Left ventricle myocardium inferior (tissue), 1 donor: ENCODE measurements at regions not wholly inside any gene's neighbourhood (a gene's known extent, or its start where the extent isn't known, plus 50 kb on each side); places are given as distances from the start of the nearest gene placed in this dataset.
A peak's percentile ranks its signal among the peaks of the same experiment; 100 is the strongest.

Experiments
- DNase-seq: peaks from one replicate; pipeline ENCODE4 v3.0.0-alpha.2; 2020
- H3K27ac ChIP-seq: fragments of 200-600 bp; replicated peaks from 2 replicates; pipeline ENCODE4 v1.8.0; 2021
- H3K27me3 ChIP-seq: fragments of 200-600 bp; 2 replicates; pipeline ENCODE4 v1.8.0; 2021; ENCODE audit warnings: low read depth
- H3K36me3 ChIP-seq: fragments of 200-600 bp; 2 replicates; pipeline ENCODE4 v1.8.0; 2021
- H3K4me1 ChIP-seq: fragments of 200-600 bp; 2 replicates; pipeline ENCODE4 v1.8.0; 2021
- H3K4me3 ChIP-seq: fragments of 200-600 bp; 2 replicates; pipeline ENCODE4 v1.8.0; 2021; ENCODE audit warnings: mild to moderate bottlenecking, moderate library complexity
- H3K9me3 ChIP-seq: fragments of 200-600 bp; replicated peaks from 2 replicates; pipeline ENCODE4 v1.8.0; 2021
- CTCF ChIP-seq: fragments of 200-600 bp; IDR thresholded peaks from 2 replicates; pipeline ENCODE4 v1.8.0; 2021; ENCODE audit warnings: antibody characterized with exemption, mild to moderate bottlenecking, borderline replicate concordance
- intact Hi-C: fragments of 100-400 bp; cut with micrococcal nuclease; formaldehyde crosslinking; loops from one replicate; pipeline ENCODE4 v1.11.0; 2022
- donor health status: DM: no; HTN: yes; CAD: no; lungs with severe emphysema.

DNA sequence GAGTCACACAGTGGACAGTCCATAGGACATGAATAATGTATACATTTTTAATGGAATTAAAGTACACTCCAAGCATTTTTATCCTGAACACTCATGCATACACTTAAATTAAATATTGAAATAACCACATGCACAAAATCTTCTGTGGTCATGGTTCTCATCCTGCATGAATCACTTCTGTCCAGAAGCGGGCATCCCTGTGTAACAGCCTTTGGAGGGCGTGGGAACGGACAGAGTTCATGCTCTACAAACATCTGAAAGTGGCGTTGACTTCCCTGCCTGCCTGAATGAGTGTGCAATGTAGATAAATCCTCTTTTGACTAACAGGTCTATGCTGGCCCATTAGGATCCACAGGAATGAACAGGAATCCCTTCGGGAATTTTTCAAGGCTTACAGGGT lies 780.2 kb downstream of the BRD1 start:
- Histone ChIP-seq H3K36me3 (no peaks in the 10 kb centered on the region), H3K9me3 (no peaks in the 10 kb centered on the region), H3K27ac (no peak overlapping the region), H3K4me1 (no peaks in the 10 kb centered on the region), H3K27me3 (peaks cover 90% of the 10 kb centered on the region), H3K4me3 (no peak overlapping the region)
- intact Hi-C loops = loop anchor here (5.0 kb wide), 1 partner anchor 260 kb away; no protein-coding TSS in a partner anchor
- TF ChIP-seq CTCF = no peak
- no peak for DNase-seq

DNA sequence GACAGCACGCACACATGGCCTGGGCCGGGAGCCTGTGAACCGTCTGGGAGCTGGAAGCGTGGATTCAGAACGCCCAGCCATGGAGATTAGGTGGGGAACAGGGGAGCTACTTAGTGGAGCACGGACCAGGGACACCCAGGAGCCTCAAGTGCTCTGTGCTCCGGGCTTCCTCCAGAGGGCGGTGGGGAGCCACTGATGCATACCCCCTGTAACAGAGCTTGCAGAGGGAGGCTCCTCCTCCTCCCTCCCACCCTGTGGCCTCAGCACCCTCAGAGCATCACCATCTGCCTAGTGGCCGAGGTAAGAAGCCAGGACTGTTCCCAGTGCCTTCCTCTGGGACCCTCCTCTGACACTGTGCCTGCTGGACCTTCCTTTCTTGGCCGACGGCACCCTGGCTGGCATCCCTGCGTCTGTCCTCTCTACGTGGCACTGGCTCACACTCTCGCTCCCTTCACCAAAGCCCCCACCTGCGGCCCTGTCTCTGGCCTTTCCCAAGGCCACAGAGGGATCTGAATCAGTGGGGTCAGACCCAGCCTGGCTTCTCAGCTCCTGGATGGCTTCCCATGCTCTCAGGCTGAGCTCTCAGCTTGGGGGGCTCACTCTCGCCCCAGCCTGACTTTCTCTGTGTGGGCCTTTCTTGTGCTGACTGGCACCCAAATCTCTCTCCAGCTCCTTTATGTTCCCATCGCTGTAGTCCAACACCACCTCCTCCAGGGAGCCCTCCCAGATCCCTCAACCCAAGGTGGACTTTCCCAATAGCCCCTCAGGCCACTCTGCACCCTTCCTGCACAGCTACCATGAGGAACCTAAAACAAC lies 780.9 kb downstream of the BRD1 start:
- no peaks in the 10 kb centered on the region for H3K4me1 ChIP-seq
- H3K36me3 ChIP-seq = no peaks in the 10 kb centered on the region
- no peaks in the 10 kb centered on the region for H3K9me3 ChIP-seq
- no peak for DNase-seq
- peak; percentile 54 for TF ChIP-seq CTCF
- H3K27ac ChIP-seq = no peak overlapping the region
- intact Hi-C loops = loop anchor here (5.0 kb wide), 1 partner anchor 261 kb away; no protein-coding TSS in a partner anchor
- peaks cover 88% of the 10 kb centered on the region for H3K27me3 ChIP-seq
- no peak overlapping the region for H3K4me3 ChIP-seq

GRCh38 chr22:49046000-49046545 lies 781.6 kb downstream of the BRD1 start:
- no peak for TF ChIP-seq CTCF
- no peak overlapping the region for H3K4me3 ChIP-seq
- H3K27me3 ChIP-seq = peaks cover 88% of the 10 kb centered on the region
- H3K27ac ChIP-seq = no peak overlapping the region
- H3K4me1 ChIP-seq = no peaks in the 10 kb centered on the region
- H3K36me3 ChIP-seq = no peaks in the 10 kb centered on the region
- H3K9me3 ChIP-seq = no peaks in the 10 kb centered on the region
- intact Hi-C loops = loop anchor here (5.0 kb wide), 1 partner anchor 261 kb away; no protein-coding TSS in a partner anchor
- no peak for DNase-seq

DNA sequence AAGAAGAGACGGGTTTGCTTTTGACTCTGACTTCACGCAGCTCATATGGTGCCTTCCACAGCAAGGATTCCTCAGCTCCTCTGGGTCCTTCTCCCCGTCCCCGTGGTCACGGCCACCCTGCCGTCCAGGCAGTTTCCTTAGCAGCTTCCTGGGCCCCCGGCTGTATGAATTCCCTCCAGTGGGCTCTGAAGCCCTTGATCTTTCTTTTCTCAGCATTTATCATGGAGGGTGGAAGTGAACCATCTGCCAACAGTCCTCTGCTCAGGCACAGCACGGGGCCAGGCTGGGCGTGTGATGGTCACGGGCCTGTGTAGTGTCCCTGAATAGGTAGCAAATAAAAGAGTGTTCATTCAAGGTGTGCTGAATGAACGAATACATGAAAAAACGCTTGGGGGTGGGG lies 782.4 kb downstream of the BRD1 start:
- H3K4me1 ChIP-seq = no peaks in the 10 kb centered on the region
- no peak for TF ChIP-seq CTCF
- H3K27me3 ChIP-seq = peaks cover 94% of the 10 kb centered on the region
- no peak overlapping the region for H3K4me3 ChIP-seq
- H3K27ac ChIP-seq = no peak overlapping the region
- no peaks in the 10 kb centered on the region for H3K9me3 ChIP-seq
- no peaks in the 10 kb centered on the region for H3K36me3 ChIP-seq
- intact Hi-C loops = loop anchor here (5.0 kb wide), 1 partner anchor 262 kb away; no protein-coding TSS in a partner anchor
- no peak for DNase-seq

DNA sequence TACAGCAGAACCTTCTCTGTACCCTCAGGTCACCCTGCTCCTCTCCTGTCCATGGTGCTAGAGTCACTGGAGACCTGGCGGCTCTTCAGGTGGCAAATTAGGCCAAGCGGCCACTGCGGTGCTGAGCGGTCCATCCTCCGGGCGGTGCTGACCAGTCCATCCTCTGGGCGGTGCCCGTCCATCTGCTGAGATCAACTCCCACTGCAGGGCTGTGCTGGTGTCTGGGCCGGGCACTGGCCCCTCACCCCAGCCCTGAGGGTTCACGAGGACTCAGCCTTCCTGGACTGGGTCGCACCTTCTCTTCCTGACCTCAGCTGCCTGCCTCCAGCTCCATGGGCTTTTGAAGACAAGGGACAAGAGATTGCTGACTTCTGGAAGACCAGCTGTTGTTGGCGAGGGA lies 782.9 kb downstream of the BRD1 start:
- no peak for DNase-seq
- no peak overlapping the region for H3K27ac ChIP-seq
- peaks cover 94% of the 10 kb centered on the region for H3K27me3 ChIP-seq
- intact Hi-C loops = loop anchor here (5.0 kb wide), 1 partner anchor 263 kb away; no protein-coding TSS in a partner anchor
- H3K9me3 ChIP-seq = no peaks in the 10 kb centered on the region
- H3K36me3 ChIP-seq = no peaks in the 10 kb centered on the region
- no peak for TF ChIP-seq CTCF
- no peak overlapping the region for H3K4me3 ChIP-seq
- no peaks in the 10 kb centered on the region for H3K4me1 ChIP-seq
